Activated CD8-positive, alpha-beta T cell treated with anti-CD3 and anti-CD28 coated beads for 36 hours (primary cell): ENCODE measurements at regions not wholly inside any gene's neighbourhood (a gene's known extent, or its start where the extent isn't known, plus 50 kb on each side); places are given as distances from the start of the nearest gene placed in this dataset.
A peak's percentile ranks its signal among the peaks of the same experiment; 100 is the strongest.

Experiments
- ATAC-seq: fragments of 200-7000 bp; cut with Tn5 transposase; one replicate; pipeline ENCODE4 v1.10.0; 2021; ENCODE audit warnings: mild to moderate bottlenecking, moderate library complexity
- CTCF ChIA-PET: fragments of 350-600 bp; sonication (Branson Sonifier 250); formaldehyde crosslinking; loops from one replicate; lab custom pipeline; 2021; ENCODE audit warnings: antibody characterized with exemption; lab: Charles Lee
- POLR2A ChIA-PET: fragments of 350-600 bp; sonication (Branson Sonifier 250); formaldehyde crosslinking; loops from one replicate; lab custom pipeline; 2021; ENCODE audit warnings: antibody characterized with exemption; lab: Charles Lee
- DNase-seq: peaks from one replicate; pipeline ENCODE4 v3.0.0-alpha.2; 2020
- H3K27ac Mint-ChIP-seq: one replicate; pipeline ENCODE4 v1.8.0; 2021; ENCODE audit warnings: mild to moderate bottlenecking, mixed read lengths
- H3K27me3 Mint-ChIP-seq: one replicate; pipeline ENCODE4 v1.8.0; 2021; ENCODE audit warnings: mixed read lengths
- H3K36me3 Mint-ChIP-seq: one replicate; pipeline ENCODE4 v1.8.0; 2021; ENCODE audit warnings: low read depth, mixed read lengths
- H3K4me1 Mint-ChIP-seq: one replicate; pipeline ENCODE4 v1.8.0; 2021; ENCODE audit warnings: low read depth, mixed read lengths
- H3K4me3 Mint-ChIP-seq: one replicate; pipeline ENCODE4 v1.8.0; 2021; ENCODE audit warnings: mild to moderate bottlenecking, moderate library complexity, mixed read lengths
- H3K9me3 Mint-ChIP-seq: one replicate; pipeline ENCODE4 v1.8.0; 2021; ENCODE audit warnings: mixed read lengths
- CTCF ChIP-seq: fragments of 200-600 bp; IDR thresholded peaks from one replicate; pipeline ENCODE4 v1.8.0; 2022; ENCODE audit warnings: antibody characterized with exemption, mild to moderate bottlenecking
- intact Hi-C: fragments of 100-400 bp; cut with micrococcal nuclease; formaldehyde crosslinking; loops from one replicate; pipeline ENCODE4 v1.10.0; 2022

DNA sequence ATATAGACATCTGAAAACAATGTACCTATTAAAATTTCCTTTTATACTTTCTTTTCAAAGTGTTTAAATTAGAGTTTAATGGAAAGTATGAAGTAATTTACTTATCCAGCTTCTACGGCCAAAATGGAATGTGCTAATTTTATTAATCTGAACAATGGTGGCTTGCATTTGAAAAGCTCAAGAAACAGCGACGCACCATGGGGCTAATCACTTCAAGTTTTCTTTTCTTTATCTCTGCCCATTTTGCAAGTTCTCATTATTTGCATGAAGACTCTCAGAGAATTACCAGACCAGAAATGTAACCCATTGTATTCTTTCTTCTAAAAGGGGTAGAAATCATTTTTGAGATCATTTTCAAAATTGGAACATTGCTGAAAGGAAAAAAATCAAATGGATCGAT is 204.0 kb upstream of the STARD13 start:
- intact Hi-C loops = no loop called here
- no peak for TF ChIP-seq CTCF
- DNase-seq (no peak), ATAC-seq (no peak)
- H3K9me3 Mint-ChIP-seq = peaks cover 3% of the 10 kb centered on the region
- H3K27me3 Mint-ChIP-seq = peaks cover 8% of the 10 kb centered on the region
- H3K27ac Mint-ChIP-seq = no peak overlapping the region
- CTCF ChIA-PET = no interaction called here
- H3K4me1 Mint-ChIP-seq = no peaks in the 10 kb centered on the region
- POLR2A ChIA-PET = no interaction called here
- H3K36me3 Mint-ChIP-seq = no peaks in the 10 kb centered on the region
- H3K4me3 Mint-ChIP-seq = no peak overlapping the region

DNA sequence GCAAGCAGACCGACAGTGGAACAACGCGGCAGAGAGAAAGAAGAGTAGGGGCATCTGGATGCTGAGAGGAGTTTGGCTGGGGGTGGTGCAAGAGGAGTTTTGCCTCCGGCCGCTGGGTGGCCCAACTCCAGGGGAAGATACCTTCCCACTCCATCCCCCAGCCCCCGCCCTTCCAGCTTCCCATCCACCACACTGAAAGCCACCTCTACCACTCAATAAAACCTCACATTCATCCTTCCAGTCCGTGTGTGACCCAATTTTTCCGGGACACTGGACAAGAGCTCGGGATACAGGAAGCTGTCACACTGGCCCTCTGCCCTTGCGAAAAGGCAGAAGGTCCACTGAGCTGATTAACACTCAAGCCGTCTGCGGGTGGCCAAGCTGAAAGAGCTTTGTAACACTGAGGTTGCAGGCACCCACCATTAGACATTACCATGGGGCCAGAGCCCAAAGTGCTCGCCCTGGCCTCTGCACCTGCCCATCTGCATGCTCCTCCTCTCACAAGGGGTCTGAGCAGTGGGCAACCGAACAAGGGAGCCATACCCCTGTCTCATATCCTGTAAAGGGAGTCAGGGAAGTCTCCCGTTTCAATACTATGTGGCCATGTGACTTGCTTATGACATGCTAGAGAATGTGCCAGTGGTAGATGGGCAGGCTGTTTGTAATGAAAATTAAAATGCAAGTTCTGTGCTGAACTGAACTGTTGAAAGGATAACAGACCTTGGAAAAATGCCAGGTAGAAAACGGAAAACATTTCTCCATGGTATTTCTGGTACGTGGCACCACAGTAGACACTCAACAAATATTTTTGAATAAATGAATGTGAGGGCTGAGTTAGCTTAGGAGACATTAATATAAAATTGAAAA is 205.1 kb upstream of the STARD13 start:
- Mint-ChIP-seq H3K36me3 (no peaks in the 10 kb centered on the region), H3K27ac (no peak overlapping the region), H3K4me3 (no peak overlapping the region), H3K27me3 (peaks cover 7% of the 10 kb centered on the region), H3K9me3 (no peaks in the 10 kb centered on the region), H3K4me1 (no peaks in the 10 kb centered on the region)
- DNase-seq = no peak
- POLR2A ChIA-PET = no interaction called here
- TF ChIP-seq CTCF = no peak
- no peak for ATAC-seq
- intact Hi-C loops = no loop called here
- CTCF ChIA-PET = no interaction called here

DNA sequence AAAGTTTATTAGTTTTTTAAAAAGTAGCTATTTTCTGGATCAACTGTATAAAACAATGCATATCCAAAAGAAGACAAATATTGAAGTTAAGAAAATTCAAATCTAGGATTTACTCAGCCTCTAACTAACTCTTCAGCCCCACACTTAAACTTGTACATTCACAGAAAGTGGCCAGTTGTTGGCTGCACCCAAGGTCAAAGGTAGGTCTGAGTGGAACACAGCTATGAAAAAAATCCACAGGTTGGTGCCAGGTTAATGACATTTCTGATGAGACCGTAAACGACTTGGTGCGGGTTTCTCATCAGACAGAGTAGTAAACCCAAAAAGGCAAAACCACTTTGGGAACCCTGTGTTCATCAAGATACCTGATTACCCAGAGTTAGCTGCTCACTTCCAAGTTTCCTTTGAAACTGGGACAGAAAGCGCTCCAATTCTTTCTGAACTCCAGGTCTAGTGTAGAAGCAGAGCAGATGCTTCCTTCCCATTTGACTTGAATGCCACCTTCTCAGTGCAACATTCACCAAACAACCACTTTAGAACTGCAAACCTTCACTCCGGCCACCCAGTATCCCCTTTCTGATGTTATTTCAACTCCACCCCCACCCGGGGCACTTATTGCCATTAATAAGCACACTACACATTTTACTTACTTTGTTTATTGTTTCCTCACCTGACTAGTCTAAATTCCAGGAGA is 208.3 kb upstream of the STARD13 start:
- Mint-ChIP-seq H3K9me3 (no peaks in the 10 kb centered on the region), H3K27ac (no peak overlapping the region), H3K36me3 (no peaks in the 10 kb centered on the region), H3K4me3 (no peak overlapping the region), H3K4me1 (no peaks in the 10 kb centered on the region), H3K27me3 (peaks cover 8% of the 10 kb centered on the region)
- ChIA-PET CTCF (no interaction called here), POLR2A (no interaction called here)
- DNase-seq (no peak), ATAC-seq (no peak)
- intact Hi-C loops = no loop called here
- no peak for TF ChIP-seq CTCF

DNA sequence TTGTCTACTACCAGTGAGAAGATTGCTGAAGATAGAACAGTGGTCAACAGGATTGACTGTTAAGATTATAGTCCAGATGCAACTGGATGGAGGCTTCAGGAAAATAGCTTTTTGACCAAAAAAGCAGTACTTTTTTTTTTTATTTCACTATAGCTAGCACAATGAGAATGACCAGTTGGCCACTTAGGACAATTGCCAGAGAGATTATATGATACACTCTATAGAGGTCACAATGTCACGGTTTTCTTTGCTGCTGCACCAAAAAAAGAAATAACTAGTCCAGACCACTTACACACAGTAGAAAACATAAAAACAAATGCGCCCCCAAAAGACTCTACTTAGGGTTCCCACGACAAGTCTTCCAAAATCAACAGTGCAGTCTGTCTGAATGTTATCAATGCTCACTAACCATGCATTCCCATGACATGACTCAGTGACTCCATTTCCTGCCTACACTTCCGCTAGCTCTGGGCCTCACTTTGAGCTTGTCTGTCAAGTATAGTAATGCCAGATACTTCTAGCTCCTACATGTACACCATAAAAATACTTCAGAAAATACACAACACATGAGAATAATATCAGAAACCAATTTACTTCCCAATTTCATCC is 209.1 kb upstream of the STARD13 start:
- no peak for ATAC-seq
- Mint-ChIP-seq H3K4me1 (no peaks in the 10 kb centered on the region), H3K4me3 (no peak overlapping the region), H3K9me3 (no peaks in the 10 kb centered on the region), H3K36me3 (no peaks in the 10 kb centered on the region), H3K27me3 (peaks cover 8% of the 10 kb centered on the region), H3K27ac (no peak overlapping the region)
- POLR2A ChIA-PET = no interaction called here
- intact Hi-C loops = no loop called here
- TF ChIP-seq CTCF = no peak
- CTCF ChIA-PET = interaction anchor here (0.9 to 1.7 kb wide), 3 partner anchors 24 to 250 kb away, joined by 3 read pairs; no protein-coding TSS in a partner anchor
- peak; percentile 11 for DNase-seq
